Activated naive CD8-positive, alpha-beta T cell treated with anti-CD3 and anti-CD28 coated beads, Interleukin-2, amount 10 ng/mL, durations not matched to agents 7 days and 5 days (primary cell): ENCODE measurements at regions not wholly inside any gene's neighbourhood (a gene's known extent, or its start where the extent isn't known, plus 50 kb on each side); places are given as distances from the start of the nearest gene placed in this dataset.

Experiments
- ATAC-seq: fragments of 150-1000 bp; cut with Tn5 transposase; one replicate; pipeline ENCODE4 v1.10.0; 2021; ENCODE audit warnings: low read depth, moderate library complexity
- POLR2A ChIA-PET: fragments of 350-600 bp; sonication (Branson Sonifier 250); formaldehyde crosslinking; loops from one replicate; lab custom pipeline; 2021; ENCODE audit warnings: antibody characterized with exemption; lab: Charles Lee
- DNase-seq: peaks from one replicate; pipeline ENCODE4 v3.0.0; 2021
- H3K27ac Mint-ChIP-seq: one replicate; pipeline ENCODE4 v1.8.0; 2022; ENCODE audit warnings: mild to moderate bottlenecking, mixed read lengths
- H3K27me3 Mint-ChIP-seq: one replicate; pipeline ENCODE4 v1.8.0; 2022; ENCODE audit warnings: mild to moderate bottlenecking, moderate library complexity, mixed read lengths
- H3K36me3 Mint-ChIP-seq: one replicate; pipeline ENCODE4 v1.8.0; 2021; ENCODE audit warnings: mild to moderate bottlenecking, mixed read lengths
- H3K4me1 Mint-ChIP-seq: one replicate; pipeline ENCODE4 v1.8.0; 2021; ENCODE audit warnings: mixed read lengths
- H3K4me3 Mint-ChIP-seq: one replicate; pipeline ENCODE4 v1.8.0; 2022; ENCODE audit warnings: mild to moderate bottlenecking, moderate library complexity, mixed read lengths
- H3K9me3 Mint-ChIP-seq: one replicate; pipeline ENCODE4 v1.8.0; 2021; ENCODE audit warnings: mixed read lengths

GRCh38 chr11:116263770-116264169, 509.0 kb downstream of the BUD13 start:
- no peaks in the 10 kb centered on the region for H3K4me1 Mint-ChIP-seq

DNA sequence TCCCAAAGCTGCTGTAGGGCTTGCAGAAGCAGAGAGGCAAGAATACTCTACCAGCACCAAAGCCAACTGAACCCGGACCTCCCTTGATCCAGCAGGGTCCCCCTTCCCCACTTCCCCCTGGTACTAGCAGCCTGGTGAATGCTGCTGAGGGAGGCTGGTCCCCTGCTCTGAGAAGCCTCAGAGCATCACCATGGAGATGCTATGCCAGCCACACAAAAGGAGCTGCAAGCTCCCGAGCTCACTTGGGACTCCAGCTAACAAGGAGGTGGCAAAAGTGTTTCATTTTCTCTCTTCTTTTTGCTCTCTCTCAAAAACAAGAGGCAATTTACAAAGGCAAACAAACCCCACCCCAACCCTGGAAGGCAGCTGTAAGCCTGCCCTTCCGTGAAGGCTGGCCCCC, 509.8 kb downstream of the BUD13 start:
- POLR2A ChIA-PET, result no interaction called here
- H3K9me3 Mint-ChIP-seq, result no peaks in the 10 kb centered on the region
- no peaks in the 10 kb centered on the region for H3K36me3 Mint-ChIP-seq
- no peak for DNase-seq
- no peak overlapping the region for H3K27ac Mint-ChIP-seq
- no peak for ATAC-seq
- H3K27me3 Mint-ChIP-seq, result no peaks in the 10 kb centered on the region
- H3K4me3 Mint-ChIP-seq, result no peak overlapping the region
- H3K4me1 Mint-ChIP-seq, result no peaks in the 10 kb centered on the region

More at GRCh38 chr11:116263770-116264169, 509.0 kb downstream of the BUD13 start:
- no peak for DNase-seq
- no peak for ATAC-seq
- H3K4me3 Mint-ChIP-seq, result no peak overlapping the region
- H3K27ac Mint-ChIP-seq, result no peak overlapping the region
- no peaks in the 10 kb centered on the region for H3K9me3 Mint-ChIP-seq
- POLR2A ChIA-PET, result no interaction called here
- no peaks in the 10 kb centered on the region for H3K27me3 Mint-ChIP-seq
- no peaks in the 10 kb centered on the region for H3K36me3 Mint-ChIP-seq

DNA sequence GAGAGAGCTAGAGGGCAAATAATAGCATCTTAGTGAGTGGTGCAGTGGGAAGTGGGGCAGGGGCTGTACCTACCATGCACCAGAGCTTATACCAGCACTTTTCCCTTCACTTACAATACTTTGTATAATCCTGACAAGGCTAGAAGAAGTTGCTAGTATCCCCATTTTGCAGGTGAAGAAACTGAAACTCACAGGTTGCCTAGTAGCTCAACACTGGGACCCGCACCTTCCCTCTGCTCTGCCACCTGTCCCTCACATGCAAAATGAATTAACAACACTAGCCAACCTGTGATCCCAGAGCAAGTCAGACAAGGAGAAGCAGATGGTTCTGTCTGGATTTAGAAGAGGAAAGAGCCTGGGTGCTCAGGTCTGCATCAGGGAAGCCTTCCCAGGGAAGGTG, 510.4 kb downstream of the BUD13 start:
- no peak for DNase-seq
- H3K27ac Mint-ChIP-seq, result no peak overlapping the region

DNA sequence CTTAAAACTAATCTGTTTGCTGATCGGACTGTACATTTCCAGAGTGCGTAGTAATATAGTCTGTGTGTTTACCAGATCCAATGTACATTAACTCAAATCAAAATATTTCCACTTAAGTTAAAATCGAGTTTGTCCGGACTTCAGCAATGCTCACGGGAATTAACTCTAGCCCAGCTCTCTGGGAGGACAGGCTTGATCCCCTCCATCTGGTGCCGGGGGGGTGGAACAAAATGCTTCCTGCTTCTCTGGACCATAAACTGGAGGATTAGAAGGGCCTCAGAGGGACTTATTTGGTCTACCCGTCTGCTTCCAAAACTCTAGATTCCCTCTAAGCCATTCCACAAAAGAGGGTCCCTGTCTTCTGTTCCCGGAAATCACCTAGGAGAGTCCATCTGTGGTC, 511.2 kb downstream of the BUD13 start:
- no peak overlapping the region for H3K27ac Mint-ChIP-seq
- POLR2A ChIA-PET, result no interaction called here
- DNase-seq, result no peak
- H3K4me3 Mint-ChIP-seq, result no peak overlapping the region
- H3K9me3 Mint-ChIP-seq, result no peaks in the 10 kb centered on the region
- no peaks in the 10 kb centered on the region for H3K4me1 Mint-ChIP-seq
- ATAC-seq, result no peak
- H3K27me3 Mint-ChIP-seq, result no peaks in the 10 kb centered on the region
- H3K36me3 Mint-ChIP-seq, result no peaks in the 10 kb centered on the region

More for the DNA sequence above, 510.4 kb downstream of the BUD13 start:
- no peaks in the 10 kb centered on the region for H3K9me3 Mint-ChIP-seq
- ATAC-seq, result no peak
- POLR2A ChIA-PET, result no interaction called here
- no peak overlapping the region for H3K4me3 Mint-ChIP-seq
- no peaks in the 10 kb centered on the region for H3K4me1 Mint-ChIP-seq
- H3K27me3 Mint-ChIP-seq, result no peaks in the 10 kb centered on the region
- H3K36me3 Mint-ChIP-seq, result no peaks in the 10 kb centered on the region

- no peaks in the 10 kb centered on the region for H3K36me3 Mint-ChIP-seq
- ATAC-seq (no peak), DNase-seq (no peak)
- no peaks in the 10 kb centered on the region for H3K27me3 Mint-ChIP-seq
- H3K4me3 Mint-ChIP-seq, result no peak overlapping the region
- H3K4me1 Mint-ChIP-seq, result no peaks in the 10 kb centered on the region
- H3K9me3 Mint-ChIP-seq, result no peaks in the 10 kb centered on the region
- no peak overlapping the region for H3K27ac Mint-ChIP-seq
- POLR2A ChIA-PET, result no interaction called here
Observed at GRCh38 chr11:116258821-116259220, 514.0 kb downstream of the BUD13 start.

DNA sequence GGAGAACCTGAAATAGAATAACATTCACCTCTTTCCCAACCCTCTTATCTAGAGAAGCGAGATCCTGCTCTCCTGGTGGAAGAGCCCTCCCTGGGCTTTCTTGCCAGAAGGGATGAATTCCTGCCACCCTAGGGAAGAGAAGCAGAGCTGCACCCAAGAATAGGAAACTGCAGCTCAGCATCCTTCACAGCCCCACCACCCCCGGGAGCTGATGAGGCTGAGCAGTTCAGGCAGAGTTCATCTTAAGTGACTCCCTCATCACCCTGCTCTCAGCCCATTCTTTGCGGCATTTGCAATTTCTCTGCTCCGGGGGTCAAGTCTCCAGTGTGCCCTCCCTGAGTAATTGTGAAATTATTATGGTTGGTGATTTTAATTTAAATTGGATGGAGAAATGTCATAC, 514.9 kb downstream of the BUD13 start:
- no peaks in the 10 kb centered on the region for H3K4me1 Mint-ChIP-seq
- ATAC-seq (no peak), DNase-seq (no peak)
- H3K9me3 Mint-ChIP-seq, result no peaks in the 10 kb centered on the region
- H3K4me3 Mint-ChIP-seq, result no peak overlapping the region
- no peaks in the 10 kb centered on the region for H3K36me3 Mint-ChIP-seq
- H3K27me3 Mint-ChIP-seq, result no peaks in the 10 kb centered on the region
- POLR2A ChIA-PET, result no interaction called here
- no peak overlapping the region for H3K27ac Mint-ChIP-seq

GRCh38 chr11:116257092-116257491, 515.7 kb downstream of the BUD13 start:
- POLR2A ChIA-PET, result no interaction called here
- ATAC-seq, result no peak
- Mint-ChIP-seq H3K36me3 (no peaks in the 10 kb centered on the region), H3K27me3 (no peaks in the 10 kb centered on the region), H3K4me1 (no peaks in the 10 kb centered on the region), H3K4me3 (no peak overlapping the region), H3K9me3 (no peaks in the 10 kb centered on the region), H3K27ac (no peak overlapping the region)
- no peak for DNase-seq

- no peaks in the 10 kb centered on the region for H3K27me3 Mint-ChIP-seq
- DNase-seq (no peak), ATAC-seq (no peak)
- no peak overlapping the region for H3K27ac Mint-ChIP-seq
- no peaks in the 10 kb centered on the region for H3K9me3 Mint-ChIP-seq
- no peaks in the 10 kb centered on the region for H3K36me3 Mint-ChIP-seq
- POLR2A ChIA-PET, result no interaction called here
- no peaks in the 10 kb centered on the region for H3K4me1 Mint-ChIP-seq
- no peak overlapping the region for H3K4me3 Mint-ChIP-seq
Observed at GRCh38 chr11:116256215-116256614, 516.6 kb downstream of the BUD13 start.

- no peak for ATAC-seq
- no peaks in the 10 kb centered on the region for H3K4me1 Mint-ChIP-seq
Observed at GRCh38 chr11:116255321-116255953, 517.4 kb downstream of the BUD13 start.

DNA sequence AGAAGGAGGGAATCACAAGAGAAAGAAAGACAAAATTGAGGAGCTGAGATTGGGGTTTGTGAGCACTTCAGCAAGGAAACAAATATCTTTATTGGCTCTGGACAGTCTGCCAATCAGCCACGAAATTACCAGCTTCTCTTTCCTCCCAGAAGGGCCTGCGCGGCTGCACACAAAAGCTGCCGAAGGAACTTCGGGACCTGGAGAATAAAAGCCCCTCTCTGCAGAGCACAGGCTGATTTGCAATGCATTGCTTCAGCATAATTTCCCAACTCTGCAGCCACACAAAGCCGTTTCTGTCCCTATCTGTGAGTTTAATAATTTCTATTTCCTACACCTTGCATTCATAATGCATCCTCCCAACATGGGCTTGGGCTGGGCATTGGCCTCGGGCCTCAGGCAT, 522.6 kb downstream of the BUD13 start:
- DNase-seq, result no peak
- Mint-ChIP-seq H3K27me3 (no peaks in the 10 kb centered on the region), H3K36me3 (no peaks in the 10 kb centered on the region), H3K4me3 (no peak overlapping the region), H3K27ac (no peak overlapping the region), H3K4me1 (no peaks in the 10 kb centered on the region), H3K9me3 (no peaks in the 10 kb centered on the region)
- ATAC-seq, result no peak
- POLR2A ChIA-PET, result no interaction called here

More at GRCh38 chr11:116255321-116255953, 517.4 kb downstream of the BUD13 start:
- Mint-ChIP-seq H3K4me3 (no peak overlapping the region), H3K27me3 (no peaks in the 10 kb centered on the region), H3K36me3 (no peaks in the 10 kb centered on the region), H3K27ac (no peak overlapping the region), H3K9me3 (no peaks in the 10 kb centered on the region)
- no peak for DNase-seq
- POLR2A ChIA-PET, result no interaction called here

DNA sequence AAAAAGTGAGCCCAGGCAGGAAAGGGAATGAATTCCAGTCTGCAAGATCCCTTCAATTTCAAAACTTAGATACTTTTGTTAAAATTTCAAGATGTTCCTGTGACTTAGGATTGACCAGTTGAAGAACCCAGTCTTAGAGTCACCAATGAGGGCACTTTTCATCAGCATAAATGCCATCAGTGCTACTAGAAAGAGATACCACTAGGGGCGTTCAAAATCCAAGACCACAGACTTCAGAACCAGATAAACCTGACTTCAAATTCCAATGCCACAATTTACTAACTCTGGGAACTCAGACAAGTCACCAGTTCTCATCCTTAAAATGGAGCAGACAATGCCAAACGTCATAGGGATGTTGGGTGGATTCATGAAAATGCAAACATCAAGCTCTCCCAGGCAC, 523.2 kb downstream of the BUD13 start:
- Mint-ChIP-seq H3K36me3 (no peaks in the 10 kb centered on the region), H3K4me1 (no peaks in the 10 kb centered on the region), H3K27ac (no peak overlapping the region), H3K9me3 (no peaks in the 10 kb centered on the region), H3K4me3 (no peak overlapping the region), H3K27me3 (no peaks in the 10 kb centered on the region)
- no peak for DNase-seq
- POLR2A ChIA-PET, result no interaction called here
- no peak for ATAC-seq

DNA sequence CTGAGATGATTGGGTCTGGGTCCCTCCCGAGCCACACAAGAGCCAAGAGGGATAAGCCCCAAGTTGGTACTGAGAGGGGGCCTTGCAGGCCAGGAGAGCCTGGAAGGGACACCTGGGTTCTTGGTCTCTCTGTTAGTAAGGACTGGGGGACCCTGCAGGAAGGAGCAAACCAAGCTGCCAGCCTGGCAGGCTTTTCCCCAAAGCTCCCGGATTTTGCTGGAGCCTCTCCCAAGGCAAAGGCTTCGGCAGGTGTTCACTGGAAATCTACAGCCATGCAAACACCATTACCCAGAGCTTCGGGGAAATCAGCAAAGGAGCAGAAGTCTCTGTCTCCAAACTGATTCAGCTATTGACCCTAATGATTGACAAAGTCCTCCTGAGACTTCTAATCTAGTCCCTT, 527.9 kb downstream of the BUD13 start:
- Mint-ChIP-seq H3K4me3 (no peak overlapping the region), H3K27me3 (no peaks in the 10 kb centered on the region), H3K36me3 (no peaks in the 10 kb centered on the region), H3K9me3 (no peaks in the 10 kb centered on the region), H3K27ac (no peak overlapping the region), H3K4me1 (no peaks in the 10 kb centered on the region)
- ATAC-seq, result no peak
- POLR2A ChIA-PET, result no interaction called here
- DNase-seq, result no peak

DNA sequence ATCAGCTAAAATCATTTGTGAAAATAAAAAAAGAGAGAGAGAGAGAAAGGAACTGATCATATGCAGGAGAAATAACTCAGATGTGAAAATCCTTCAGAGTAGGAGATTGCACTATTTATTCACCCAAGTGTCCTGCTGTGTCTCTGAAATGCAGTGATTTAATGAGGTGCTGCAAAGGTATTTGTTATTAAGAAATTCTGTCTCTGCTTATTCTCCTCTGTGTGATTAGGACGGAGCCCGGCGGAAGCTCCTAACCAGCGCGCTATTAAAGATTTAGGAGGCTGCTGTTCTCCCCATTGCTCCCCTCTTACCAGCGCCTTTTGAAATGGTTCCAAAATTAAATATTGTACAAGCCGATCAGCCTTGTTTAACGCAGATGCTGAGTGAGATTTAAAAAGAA, 528.3 kb downstream of the BUD13 start:
- Mint-ChIP-seq H3K27me3 (no peaks in the 10 kb centered on the region), H3K9me3 (no peaks in the 10 kb centered on the region), H3K4me3 (no peak overlapping the region), H3K27ac (no peak overlapping the region), H3K36me3 (no peaks in the 10 kb centered on the region), H3K4me1 (no peaks in the 10 kb centered on the region)
- POLR2A ChIA-PET, result no interaction called here
- no peak for ATAC-seq
- DNase-seq, result no peak

GRCh38 chr11:116243991-116244390, 528.8 kb downstream of the BUD13 start:
- H3K4me3 Mint-ChIP-seq, result no peak overlapping the region
- H3K27me3 Mint-ChIP-seq, result no peaks in the 10 kb centered on the region
- H3K27ac Mint-ChIP-seq, result no peak overlapping the region

DNA sequence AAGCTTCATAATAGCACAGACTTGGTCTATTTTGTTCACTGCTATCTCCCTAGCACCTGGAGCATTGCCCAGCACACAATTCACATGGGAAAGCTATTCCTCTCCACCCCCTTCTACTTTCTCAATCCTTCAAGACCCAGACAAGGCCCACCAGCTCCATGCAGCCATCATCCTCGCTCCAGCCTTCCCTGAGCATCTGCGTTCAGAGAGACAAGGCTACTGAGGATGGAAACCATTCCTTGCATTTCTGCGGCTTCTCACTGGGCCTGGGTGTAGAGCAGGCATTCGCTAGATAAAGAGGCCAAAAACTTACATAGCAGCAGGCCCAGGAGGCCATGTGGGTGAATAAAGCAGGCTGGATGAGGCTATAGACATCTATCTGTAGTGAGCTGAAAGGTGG, 530.8 kb downstream of the BUD13 start:
- ATAC-seq (no peak), DNase-seq (no peak)
- no peaks in the 10 kb centered on the region for H3K36me3 Mint-ChIP-seq
- no peak overlapping the region for H3K4me3 Mint-ChIP-seq
- no peaks in the 10 kb centered on the region for H3K4me1 Mint-ChIP-seq
- no peaks in the 10 kb centered on the region for H3K9me3 Mint-ChIP-seq
- H3K27ac Mint-ChIP-seq, result no peak overlapping the region
- POLR2A ChIA-PET, result no interaction called here
- H3K27me3 Mint-ChIP-seq, result no peaks in the 10 kb centered on the region

More at GRCh38 chr11:116243991-116244390, 528.8 kb downstream of the BUD13 start:
- ATAC-seq, result no peak
- POLR2A ChIA-PET, result no interaction called here
- no peaks in the 10 kb centered on the region for H3K36me3 Mint-ChIP-seq
- H3K9me3 Mint-ChIP-seq, result no peaks in the 10 kb centered on the region
- DNase-seq, result no peak
- H3K4me1 Mint-ChIP-seq, result no peaks in the 10 kb centered on the region
